ENCODE measurements at regions not wholly inside any gene's neighbourhood (a gene's known extent, or its start where the extent isn't known, plus 50 kb on each side); places are given as distances from the start of the nearest gene placed in this dataset.

DNA sequence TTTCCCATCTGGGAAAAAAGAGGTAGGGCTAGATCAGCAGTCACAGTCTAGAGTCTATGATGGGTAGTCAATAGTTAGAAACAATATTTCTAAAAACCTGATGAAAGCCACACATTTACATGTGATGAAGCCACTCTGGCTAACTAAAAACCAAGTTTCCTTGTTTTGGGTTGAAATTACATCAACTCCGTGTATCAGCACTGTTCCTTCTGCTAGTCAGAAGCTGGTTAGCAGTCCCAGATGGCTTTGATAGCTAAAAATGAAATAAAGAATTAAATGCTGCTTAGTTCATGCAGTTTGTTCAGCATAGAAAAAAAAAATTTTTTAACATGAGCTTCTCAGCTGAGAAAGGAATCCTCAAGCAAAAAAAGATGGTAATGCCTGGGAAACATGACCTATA lies 136.7 kb downstream of the FAM114A2 start:
- TF ChIP-seq, protein P1, sequence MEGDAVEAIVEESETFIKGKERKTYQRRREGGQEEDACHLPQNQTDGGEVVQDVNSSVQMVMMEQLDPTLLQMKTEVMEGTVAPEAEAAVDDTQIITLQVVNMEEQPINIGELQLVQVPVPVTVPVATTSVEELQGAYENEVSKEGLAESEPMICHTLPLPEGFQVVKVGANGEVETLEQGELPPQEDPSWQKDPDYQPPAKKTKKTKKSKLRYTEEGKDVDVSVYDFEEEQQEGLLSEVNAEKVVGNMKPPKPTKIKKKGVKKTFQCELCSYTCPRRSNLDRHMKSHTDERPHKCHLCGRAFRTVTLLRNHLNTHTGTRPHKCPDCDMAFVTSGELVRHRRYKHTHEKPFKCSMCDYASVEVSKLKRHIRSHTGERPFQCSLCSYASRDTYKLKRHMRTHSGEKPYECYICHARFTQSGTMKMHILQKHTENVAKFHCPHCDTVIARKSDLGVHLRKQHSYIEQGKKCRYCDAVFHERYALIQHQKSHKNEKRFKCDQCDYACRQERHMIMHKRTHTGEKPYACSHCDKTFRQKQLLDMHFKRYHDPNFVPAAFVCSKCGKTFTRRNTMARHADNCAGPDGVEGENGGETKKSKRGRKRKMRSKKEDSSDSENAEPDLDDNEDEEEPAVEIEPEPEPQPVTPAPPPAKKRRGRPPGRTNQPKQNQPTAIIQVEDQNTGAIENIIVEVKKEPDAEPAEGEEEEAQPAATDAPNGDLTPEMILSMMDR (conservative IDR thresholded peaks at IDR 0.05; ENCODE audit: low read depth, low read length), result no peak
- no peak for TF ChIP-seq EZH2 (IDR thresholded peaks at IDR 0.05; ENCODE audit: low read length, unreplicated experiment)
